GM18861 (cell line): ENCODE measurements at regions not wholly inside any gene's neighbourhood (a gene's known extent, or its start where the extent isn't known, plus 50 kb on each side); places are given as distances from the start of the nearest gene placed in this dataset.

ENCODE experiments used
- ATAC-seq: cut with Tn5 transposase; IDR thresholded peaks from one replicate; pipeline ENCODE4 v1.9.1; 2021; ENCODE audit not compliant: unreplicated experiment

- peak; percentile 64 for ATAC-seq
Measured at GRCh38 chr6:104326173-104327001, 533.3 kb downstream of the HACE1 start.

GRCh38 chr6:104325341-104326172, 534.2 kb downstream of the HACE1 start:
- no peak for ATAC-seq

GRCh38 chr6:104324301-104324700, 535.4 kb downstream of the HACE1 start:
- ATAC-seq: no peak

GRCh38 chr6:104322841-104323240, 536.9 kb downstream of the HACE1 start:
- ATAC-seq: no peak

- ATAC-seq: no peak
Measured at GRCh38 chr6:104321301-104321700, 538.4 kb downstream of the HACE1 start.

GRCh38 chr6:104320896-104321295, 538.8 kb downstream of the HACE1 start:
- no peak for ATAC-seq

- ATAC-seq: no peak
Measured at GRCh38 chr6:104312851-104313250, 546.9 kb downstream of the HACE1 start.

GRCh38 chr6:104306211-104306610, 553.5 kb downstream of the HACE1 start:
- ATAC-seq: no peak

GRCh38 chr6:104305206-104305605, 554.5 kb downstream of the HACE1 start:
- ATAC-seq: no peak

GRCh38 chr6:104301951-104302350, 557.8 kb downstream of the HACE1 start:
- no peak for ATAC-seq

GRCh38 chr6:104286641-104287040, 573.1 kb downstream of the HACE1 start:
- ATAC-seq: no peak

GRCh38 chr6:104284872-104285271, 574.8 kb downstream of the HACE1 start:
- no peak for ATAC-seq

- ATAC-seq: no peak
Measured at GRCh38 chr6:104282581-104282980, 577.1 kb downstream of the HACE1 start.

- no peak for ATAC-seq
Measured at GRCh38 chr6:104281370-104281769, 578.3 kb downstream of the HACE1 start.

- no peak for ATAC-seq
Measured at GRCh38 chr6:104268389-104268788, 591.3 kb downstream of the HACE1 start.

GRCh38 chr6:104266922-104267321, 592.8 kb downstream of the HACE1 start:
- ATAC-seq: no peak

GRCh38 chr6:104256646-104257045, 603.1 kb downstream of the HACE1 start:
- no peak for ATAC-seq

- ATAC-seq: no peak
Measured at GRCh38 chr6:104253236-104253635, 606.5 kb downstream of the HACE1 start.

GRCh38 chr6:104252276-104252675, 607.4 kb downstream of the HACE1 start:
- no peak for ATAC-seq

GRCh38 chr6:104251651-104252050, 608.1 kb downstream of the HACE1 start:
- ATAC-seq: no peak

- no peak for ATAC-seq
Measured at GRCh38 chr6:104240865-104241264, 618.9 kb downstream of the HACE1 start.

GRCh38 chr6:104239971-104240370, 619.7 kb downstream of the HACE1 start:
- ATAC-seq: no peak
